Neuronal stem cell (in vitro differentiated cells): ENCODE measurements at regions not wholly inside any gene's neighbourhood (a gene's known extent, or its start where the extent isn't known, plus 50 kb on each side); places are given as distances from the start of the nearest gene placed in this dataset.

Experiments used
- DNase-seq: peaks from one replicate; pipeline ENCODE4 v3.0.0-alpha.2; 2013; ENCODE audit warnings: low spot score
- H2AFZ ChIP-seq: one replicate; pipeline ENCODE4 v1.6.1; 2013; ENCODE audit warnings: mild to moderate bottlenecking, low read length, inconsistent platforms
- H2AK5ac ChIP-seq: 2 replicates; pipeline ENCODE4 v1.6.1; 2013; ENCODE audit warnings: low read depth, mild to moderate bottlenecking, inconsistent platforms, low read length, moderate library complexity, mixed read lengths
- H2BK120ac ChIP-seq: 2 replicates; pipeline ENCODE4 v1.6.1; 2013; ENCODE audit warnings: low read depth, mild to moderate bottlenecking, inconsistent platforms, low read length, moderate library complexity, mixed read lengths
- H2BK12ac ChIP-seq: one replicate; pipeline ENCODE4 v1.6.1; 2013; ENCODE audit warnings: low read length, inconsistent platforms
- H2BK15ac ChIP-seq: 2 replicates; pipeline ENCODE4 v1.6.1; 2013; ENCODE audit warnings: mild to moderate bottlenecking, low read length, inconsistent platforms, mixed read lengths
- H2BK5ac ChIP-seq: one replicate; pipeline ENCODE4 v1.6.1; 2013; ENCODE audit warnings: inconsistent platforms, mild to moderate bottlenecking, low read length, moderate library complexity
- H3K14ac ChIP-seq: one replicate; pipeline ENCODE4 v1.6.1; 2013; ENCODE audit warnings: low read length, inconsistent platforms
- H3K18ac ChIP-seq: 2 replicates; pipeline ENCODE4 v1.6.1; 2013; ENCODE audit warnings: low read length, inconsistent platforms
- H3K23ac ChIP-seq: 2 replicates; pipeline ENCODE4 v1.6.1; 2013; ENCODE audit warnings: low read depth, mild to moderate bottlenecking, mixed read lengths, low read length, inconsistent platforms; ENCODE audit not compliant: poor library complexity
- H3K27ac ChIP-seq: replicated peaks from 3 replicates; pipeline ENCODE4 v1.5.1; 2013; ENCODE audit warnings: low read length, inconsistent platforms
- H3K27me3 ChIP-seq, 3 experiments: 2 replicates each; pipeline ENCODE4 v1.6.1; 2013; ENCODE audit warnings: low read length in 3 of 3, mild to moderate bottlenecking in 2 of 3, inconsistent platforms in 1 of 3, low read depth in 1 of 3, mixed read lengths in 1 of 3, moderate library complexity in 1 of 3; ENCODE audit not compliant: control insufficient read depth in 3 of 3, insufficient read depth in 3 of 3
- H3K36me3 ChIP-seq, 2 donors: replicated peaks in 1 of 2; 2 replicates each; pipeline ENCODE4 v1.6.1; 2013; ENCODE audit warnings: low read length in 2 of 2; ENCODE audit not compliant: control insufficient read depth in 2 of 2, insufficient read depth in 2 of 2
- H3K4ac ChIP-seq: 2 replicates; pipeline ENCODE4 v1.6.1; 2013; ENCODE audit warnings: inconsistent platforms, mild to moderate bottlenecking, low read length, moderate library complexity
- H3K4me1 ChIP-seq, 2 donors: 1 replicate in 1 of 2; 2 replicates in 1 of 2; pipeline ENCODE4 v1.6.1; 2013; ENCODE audit warnings: low read length in 2 of 2, low read depth in 1 of 2; ENCODE audit not compliant: control insufficient read depth in 2 of 2, insufficient read depth in 1 of 2
- H3K4me2 ChIP-seq: one replicate; pipeline ENCODE4 v1.6.1; 2013; ENCODE audit warnings: mild to moderate bottlenecking, low read length, inconsistent platforms; ENCODE audit not compliant: insufficient read depth, poor library complexity, severe bottlenecking
- H3K4me3 ChIP-seq, 2 donors: 2 replicates each; pipeline ENCODE4 v1.5.1; 2013; ENCODE audit warnings: low read length in 2 of 2, mild to moderate bottlenecking in 2 of 2, inconsistent platforms in 1 of 2, moderate library complexity in 1 of 2
- H3K79me1 ChIP-seq: one replicate; pipeline ENCODE4 v1.6.1; 2013; ENCODE audit warnings: low read depth, mild to moderate bottlenecking, inconsistent platforms, low read length, moderate library complexity
- H3K9ac ChIP-seq: one replicate; pipeline ENCODE4 v1.6.1; 2013; ENCODE audit warnings: mild to moderate bottlenecking, low read depth, low read length, inconsistent platforms; ENCODE audit not compliant: poor library complexity
- H3K9me3 ChIP-seq, 2 donors: replicated peaks in 1 of 2; 2 replicates each; pipeline versions ENCODE3 to v1.6.1; 2013; ENCODE audit warnings: low read length in 2 of 2, mild to moderate bottlenecking in 2 of 2, inconsistent platforms in 1 of 2, low read depth in 1 of 2, mixed read lengths in 1 of 2, moderate library complexity in 1 of 2; ENCODE audit not compliant: control insufficient read depth in 2 of 2, insufficient read depth in 1 of 2
- H4K8ac ChIP-seq: one replicate; pipeline ENCODE4 v1.6.1; 2013; ENCODE audit warnings: low read depth, mild to moderate bottlenecking, inconsistent platforms, low read length, moderate library complexity
- H4K91ac ChIP-seq: one replicate; pipeline ENCODE4 v1.6.1; 2013; ENCODE audit warnings: low read length, low read depth, mild to moderate bottlenecking, inconsistent platforms; ENCODE audit not compliant: poor library complexity
- WGBS, 2 donors: extraction: QIAGEN DNeasy Blood & Tissue Kit; methylation state at CpG; one replicate each; pipeline ENCODE4 v1.1.7; 2013; ENCODE audit warnings: missing lambda C conversion rate in 2 of 2, mixed read lengths in 1 of 2; ENCODE audit not compliant: insufficient read length in 2 of 2, insufficient replicate concordance in 1 of 2; ENCODE audit errors: extremely low coverage in 2 of 2; 5-methylcytosine and 5-hydroxymethylcytosine counted together

GRCh38 chr2:147353072-147353381, 491.8 kb upstream of the ACVR2A start:
- Histone ChIP-seq H3K4me3 (no peak overlapping the region), H3K27me3 (no peaks in the 10 kb centered on the region), H3K23ac (no peak overlapping the region), H2BK120ac (no peak overlapping the region), H4K91ac (no peak overlapping the region), H3K9me3 (no peaks in the 10 kb centered on the region), H2AK5ac (no peak overlapping the region), H3K4ac (no peak overlapping the region), H3K4me2 (no peak overlapping the region), H2AFZ (peak overlapping the region; percentile 56), H3K18ac (no peak overlapping the region), H3K9ac (no peak overlapping the region), H2BK5ac (no peak overlapping the region), H3K79me1 (no peaks in the 10 kb centered on the region), H2BK12ac (no peak overlapping the region), H3K4me1 (peaks cover 4 to 19% of the 10 kb centered on the region in 2 donors), H3K36me3 (no peaks in the 10 kb centered on the region), H3K14ac (no peak overlapping the region), H2BK15ac (no peak overlapping the region), H4K8ac (no peak overlapping the region), H3K27ac (no peak overlapping the region)
- DNase-seq: no peak

- no CpG with 5 or more reads among the region's 8 CpGs for WGBS, 2 donors
- Histone ChIP-seq H3K36me3 (no peaks in the 10 kb centered on the region), H4K91ac (no peak overlapping the region), H3K4me1 (peaks cover 4 to 19% of the 10 kb centered on the region in 2 donors), H3K27me3 (no peaks in the 10 kb centered on the region), H3K4me3 (no peak overlapping the region), H3K14ac (no peak overlapping the region), H3K27ac (no peak overlapping the region), H2BK12ac (no peak overlapping the region), H2AK5ac (no peak overlapping the region), H2BK5ac (no peak overlapping the region), H3K4me2 (no peak overlapping the region), H3K23ac (no peak overlapping the region), H3K79me1 (no peaks in the 10 kb centered on the region), H3K4ac (no peak overlapping the region), H2BK120ac (no peak overlapping the region), H2AFZ (peak overlapping the region; percentile 56), H3K9me3 (no peaks in the 10 kb centered on the region), H4K8ac (no peak overlapping the region), H2BK15ac (no peak overlapping the region), H3K18ac (no peak overlapping the region), H3K9ac (no peak overlapping the region)
- no peak for DNase-seq
Observed at GRCh38 chr2:147352264-147353071, 492.4 kb upstream of the ACVR2A start.

- Histone ChIP-seq H3K9me3 (no peaks in the 10 kb centered on the region), H3K27me3 (no peaks in the 10 kb centered on the region), H3K18ac (peak overlapping the region; percentile 4), H2AK5ac (no peak overlapping the region), H2AFZ (peak overlapping the region; percentile 56), H2BK15ac (no peak overlapping the region), H4K8ac (no peak overlapping the region), H2BK120ac (no peak overlapping the region), H4K91ac (no peak overlapping the region), H3K9ac (no peak overlapping the region), H3K4ac (no peak overlapping the region), H3K4me2 (no peak overlapping the region), H3K79me1 (no peaks in the 10 kb centered on the region), H3K36me3 (no peaks in the 10 kb centered on the region), H3K4me3 (no peak overlapping the region), H3K4me1 (peaks cover 4 to 19% of the 10 kb centered on the region in 2 donors), H2BK5ac (no peak overlapping the region), H3K14ac (no peak overlapping the region), H3K27ac (no peak overlapping the region), H3K23ac (no peak overlapping the region), H2BK12ac (no peak overlapping the region)
- no peak for DNase-seq
- WGBS, 2 donors: no CpG with 5 or more reads among the region's 5 CpGs
Observed at GRCh38 chr2:147351784-147352183, 493.0 kb upstream of the ACVR2A start.

- H2BK12ac ChIP-seq: no peak overlapping the region
- H2BK5ac ChIP-seq: no peak overlapping the region
- H3K4me1 ChIP-seq: peaks cover 2 to 12% of the 10 kb centered on the region in 2 donors
- no peaks in the 10 kb centered on the region for H3K27me3 ChIP-seq
- H4K8ac ChIP-seq: no peak overlapping the region
- H3K23ac ChIP-seq: no peak overlapping the region
- H3K79me1 ChIP-seq: no peaks in the 10 kb centered on the region
- no peak overlapping the region for H2BK15ac ChIP-seq
- no peak overlapping the region for H2AK5ac ChIP-seq
- H2BK120ac ChIP-seq: no peak overlapping the region
- H2AFZ ChIP-seq: peak overlapping the region; percentile 81
- H3K14ac ChIP-seq: no peak overlapping the region
- no peaks in the 10 kb centered on the region for H3K36me3 ChIP-seq
- no peak overlapping the region for H3K4me2 ChIP-seq
- no peak overlapping the region for H3K9ac ChIP-seq
- no peak overlapping the region for H3K27ac ChIP-seq
- H3K9me3 ChIP-seq: peaks cover 4 to 9% of the 10 kb centered on the region in 2 donors
- H3K18ac ChIP-seq: no peak overlapping the region
- no peak for DNase-seq
- no peak overlapping the region for H3K4ac ChIP-seq
- WGBS, 2 donors: no CpG with 5 or more reads among the region's 4 CpGs
- H3K4me3 ChIP-seq: no peak overlapping the region
- no peak overlapping the region for H4K91ac ChIP-seq
Observed at GRCh38 chr2:147348931-147349555, 495.8 kb upstream of the ACVR2A start.
